ENCODE measurements at regions not wholly inside any gene's neighbourhood (a gene's known extent, or its start where the extent isn't known, plus 50 kb on each side); places are given as distances from the start of the nearest gene placed in this dataset.

GRCh38 chr13:83819611-83820010 lies 62.7 kb downstream of the SLITRK1 start:
- TF ChIP-seq CTCF (IDR thresholded peaks at IDR 0.05) (no peak), POLR2A (IDR thresholded peaks at IDR 0.05) (no peak), POLR2AphosphoS5 (IDR thresholded peaks at IDR 0.05) (no peak)

Data from gastroesophageal sphincter (tissue), 3 donors.